Mesendoderm (in vitro differentiated cells): ENCODE measurements at regions not wholly inside any gene's neighbourhood (a gene's known extent, or its start where the extent isn't known, plus 50 kb on each side); places are given as distances from the start of the nearest gene placed in this dataset.

ENCODE experiments used
- DNase-seq: peaks from one replicate; pipeline ENCODE4 v3.0.0; 2013
- H2AK5ac ChIP-seq: 2 replicates; pipeline ENCODE4 v1.6.1; 2013; ENCODE audit warnings: low read length, inconsistent platforms
- H2BK120ac ChIP-seq: 2 replicates; pipeline ENCODE4 v1.6.1; 2013; ENCODE audit warnings: low read depth, mild to moderate bottlenecking, low read length, moderate library complexity, mixed read lengths
- H2BK15ac ChIP-seq: replicated peaks from 2 replicates; pipeline ENCODE4 v1.6.1; 2013; ENCODE audit warnings: low read depth, mild to moderate bottlenecking, moderate library complexity
- H2BK5ac ChIP-seq: 2 replicates; pipeline ENCODE4 v1.6.1; 2013; ENCODE audit warnings: low read length, inconsistent platforms
- H3K18ac ChIP-seq: 2 replicates; pipeline ENCODE4 v1.6.1; 2013; ENCODE audit warnings: mild to moderate bottlenecking, low read length, mixed read lengths
- H3K23ac ChIP-seq: one replicate; pipeline ENCODE4 v1.6.1; 2013; ENCODE audit warnings: low read length
- H3K27ac ChIP-seq: 2 replicates; pipeline ENCODE4 v1.5.1; 2013; ENCODE audit warnings: low read depth, mild to moderate bottlenecking, inconsistent platforms, low read length, moderate library complexity
- H3K27me3 ChIP-seq: 2 replicates; pipeline ENCODE4 v1.6.1; 2013; ENCODE audit warnings: low read length, control low read depth, mild to moderate bottlenecking, inconsistent platforms; ENCODE audit not compliant: insufficient read depth, poor library complexity
- H3K36me3 ChIP-seq: 2 replicates; pipeline ENCODE4 v1.6.1; 2013; ENCODE audit warnings: low read length, inconsistent platforms; ENCODE audit not compliant: control insufficient read depth, insufficient read depth
- H3K4ac ChIP-seq: one replicate; pipeline ENCODE4 v1.6.1; 2013; ENCODE audit warnings: low read depth, mild to moderate bottlenecking, low read length, moderate library complexity
- H3K4me1 ChIP-seq: 2 replicates; pipeline ENCODE4 v1.6.1; 2013; ENCODE audit warnings: low read depth, low read length, inconsistent platforms; ENCODE audit not compliant: control insufficient read depth
- H3K4me2 ChIP-seq: 2 replicates; pipeline ENCODE4 v1.6.1; 2013; ENCODE audit warnings: low read length
- H3K4me3 ChIP-seq: 2 replicates; pipeline ENCODE4 v1.5.1; 2013; ENCODE audit warnings: mild to moderate bottlenecking, low read length
- H3K56ac ChIP-seq: one replicate; pipeline ENCODE4 v1.6.1; 2013; ENCODE audit warnings: low read length
- H3K79me1 ChIP-seq: 2 replicates; pipeline ENCODE4 v1.6.1; 2013; ENCODE audit warnings: low read length, inconsistent platforms
- H3K79me2 ChIP-seq: 2 replicates; pipeline ENCODE4 v1.6.1; 2013; ENCODE audit warnings: mild to moderate bottlenecking, low read length; ENCODE audit not compliant: control insufficient read depth, insufficient read depth
- H3K9ac ChIP-seq: 2 replicates; pipeline ENCODE4 v1.6.1; 2013; ENCODE audit warnings: low read length, inconsistent platforms
- H4K5ac ChIP-seq: one replicate; pipeline ENCODE4 v1.6.1; 2013; ENCODE audit warnings: low read length
- H4K8ac ChIP-seq: one replicate; pipeline ENCODE4 v1.6.1; 2013; ENCODE audit warnings: low read depth, mild to moderate bottlenecking, control low read depth, low read length, moderate library complexity
- WGBS: extraction: QIAGEN DNeasy Blood & Tissue Kit; methylation state at CpG from one replicate; pipeline ENCODE4 v1.1.7; 2013; ENCODE audit warnings: low lambda C conversion rate, missing lambda C conversion rate; ENCODE audit not compliant: insufficient coverage; ENCODE audit errors: extremely low coverage; 5-methylcytosine and 5-hydroxymethylcytosine counted together

- no CpG with 5 or more reads among the region's 4 CpGs for WGBS
These were observed 62.6 kb upstream of the SIRPG start for GRCh38 chr20:1720226-1720625.

GRCh38 chr20:1718604-1719384 is 61.2 kb upstream of the SIRPG start:
- H3K9ac ChIP-seq = no peak overlapping the region
- no CpG with 5 or more reads among the region's 8 CpGs for WGBS

More at GRCh38 chr20:1720226-1720625, 62.6 kb upstream of the SIRPG start:
- no peaks in the 10 kb centered on the region for H3K27me3 ChIP-seq
- no peak overlapping the region for H3K9ac ChIP-seq
- no peak overlapping the region for H4K5ac ChIP-seq
- H2AK5ac ChIP-seq = no peak overlapping the region
- no peaks in the 10 kb centered on the region for H3K36me3 ChIP-seq
- no peak overlapping the region for H2BK5ac ChIP-seq
- no peak overlapping the region for H2BK15ac ChIP-seq
- H3K56ac ChIP-seq = no peak overlapping the region
- H3K79me2 ChIP-seq = no peaks in the 10 kb centered on the region
- no peaks in the 10 kb centered on the region for H3K4me1 ChIP-seq
- H2BK120ac ChIP-seq = no peak overlapping the region
- H3K4me2 ChIP-seq = no peak overlapping the region
- H3K27ac ChIP-seq = no peak overlapping the region
- no peaks in the 10 kb centered on the region for H3K79me1 ChIP-seq
- H3K4ac ChIP-seq = no peak overlapping the region
- H3K18ac ChIP-seq = no peak overlapping the region
- DNase-seq = no peak
- H3K4me3 ChIP-seq = no peak overlapping the region
- no peak overlapping the region for H3K23ac ChIP-seq
- no peak overlapping the region for H4K8ac ChIP-seq

GRCh38 chr20:1712634-1713624 is 55.4 kb upstream of the SIRPG start:
- no CpG with 5 or more reads among the region's 4 CpGs for WGBS
- H3K79me2 ChIP-seq = no peaks in the 10 kb centered on the region
- no peak overlapping the region for H3K23ac ChIP-seq

More at GRCh38 chr20:1718604-1719384, 61.2 kb upstream of the SIRPG start:
- no peaks in the 10 kb centered on the region for H3K79me1 ChIP-seq
- H2AK5ac ChIP-seq = no peak overlapping the region
- H3K27me3 ChIP-seq = no peaks in the 10 kb centered on the region
- H3K4me3 ChIP-seq = no peak overlapping the region
- no peaks in the 10 kb centered on the region for H3K4me1 ChIP-seq
- DNase-seq = no peak
- H3K18ac ChIP-seq = no peak overlapping the region
- no peak overlapping the region for H3K56ac ChIP-seq
- no peak overlapping the region for H2BK120ac ChIP-seq
- no peak overlapping the region for H3K4ac ChIP-seq
- H3K4me2 ChIP-seq = no peak overlapping the region
- no peak overlapping the region for H3K23ac ChIP-seq
- no peaks in the 10 kb centered on the region for H3K36me3 ChIP-seq
- H4K5ac ChIP-seq = no peak overlapping the region
- H4K8ac ChIP-seq = no peak overlapping the region
- no peaks in the 10 kb centered on the region for H3K79me2 ChIP-seq
- H2BK5ac ChIP-seq = no peak overlapping the region
- no peak overlapping the region for H2BK15ac ChIP-seq
- H3K27ac ChIP-seq = no peak overlapping the region

GRCh38 chr20:1711826-1712601 is 54.4 kb upstream of the SIRPG start:
- WGBS = no CpG with 5 or more reads among the region's 14 CpGs

More at GRCh38 chr20:1712634-1713624, 55.4 kb upstream of the SIRPG start:
- no peak overlapping the region for H3K56ac ChIP-seq
- no peaks in the 10 kb centered on the region for H3K4me1 ChIP-seq
- no peak overlapping the region for H4K5ac ChIP-seq
- no peak overlapping the region for H3K18ac ChIP-seq
- no peak overlapping the region for H3K4ac ChIP-seq
- no peak overlapping the region for H2BK15ac ChIP-seq
- no peak overlapping the region for H2BK120ac ChIP-seq
- no peak overlapping the region for H2AK5ac ChIP-seq
- no peaks in the 10 kb centered on the region for H3K27me3 ChIP-seq
- H3K9ac ChIP-seq = no peak overlapping the region
- H3K36me3 ChIP-seq = no peaks in the 10 kb centered on the region
- no peak overlapping the region for H2BK5ac ChIP-seq
- H3K4me2 ChIP-seq = no peak overlapping the region
- H3K79me1 ChIP-seq = no peaks in the 10 kb centered on the region
- no peak overlapping the region for H3K4me3 ChIP-seq
- no peak for DNase-seq
- H3K27ac ChIP-seq = no peak overlapping the region
- no peak overlapping the region for H4K8ac ChIP-seq

GRCh38 chr20:1711266-1711665 is 53.7 kb upstream of the SIRPG start:
- Histone ChIP-seq H4K5ac (no peak overlapping the region), H3K23ac (no peak overlapping the region), H4K8ac (no peak overlapping the region), H2BK120ac (no peak overlapping the region), H3K27me3 (no peaks in the 10 kb centered on the region), H3K27ac (no peak overlapping the region), H3K56ac (no peak overlapping the region), H3K4me3 (no peak overlapping the region), H3K36me3 (no peaks in the 10 kb centered on the region), H3K9ac (no peak overlapping the region), H3K79me2 (no peaks in the 10 kb centered on the region), H3K4ac (no peak overlapping the region), H3K4me1 (no peaks in the 10 kb centered on the region), H3K4me2 (no peak overlapping the region), H2BK5ac (no peak overlapping the region), H3K79me1 (no peaks in the 10 kb centered on the region), H2BK15ac (no peak overlapping the region), H3K18ac (no peak overlapping the region), H2AK5ac (no peak overlapping the region)
- no CpG with 5 or more reads among the region's 11 CpGs for WGBS
- DNase-seq = no peak

More at GRCh38 chr20:1711826-1712601, 54.4 kb upstream of the SIRPG start:
- no peak overlapping the region for H3K4me3 ChIP-seq
- H3K27me3 ChIP-seq = no peaks in the 10 kb centered on the region
- H3K4me1 ChIP-seq = no peaks in the 10 kb centered on the region
- no peak overlapping the region for H3K4ac ChIP-seq
- no peaks in the 10 kb centered on the region for H3K36me3 ChIP-seq
- no peak overlapping the region for H4K8ac ChIP-seq
- H2BK5ac ChIP-seq = no peak overlapping the region
- no peak overlapping the region for H3K18ac ChIP-seq
- no peak overlapping the region for H2AK5ac ChIP-seq
- no peak overlapping the region for H3K4me2 ChIP-seq
- no peak for DNase-seq
- no peaks in the 10 kb centered on the region for H3K79me2 ChIP-seq
- no peak overlapping the region for H3K9ac ChIP-seq
- H4K5ac ChIP-seq = no peak overlapping the region
- H2BK120ac ChIP-seq = no peak overlapping the region
- H3K56ac ChIP-seq = no peak overlapping the region
- H3K79me1 ChIP-seq = no peaks in the 10 kb centered on the region
- H3K27ac ChIP-seq = no peak overlapping the region
- no peak overlapping the region for H3K23ac ChIP-seq
- no peak overlapping the region for H2BK15ac ChIP-seq
